ENCODE measurements at regions not wholly inside any gene's neighbourhood (a gene's known extent, or its start where the extent isn't known, plus 50 kb on each side); places are given as distances from the start of the nearest gene placed in this dataset.

- no peak for DNase-seq
These were observed 623.4 kb upstream of the PIK3C3 start for GRCh38 chr18:41331661-41332060.

DNA sequence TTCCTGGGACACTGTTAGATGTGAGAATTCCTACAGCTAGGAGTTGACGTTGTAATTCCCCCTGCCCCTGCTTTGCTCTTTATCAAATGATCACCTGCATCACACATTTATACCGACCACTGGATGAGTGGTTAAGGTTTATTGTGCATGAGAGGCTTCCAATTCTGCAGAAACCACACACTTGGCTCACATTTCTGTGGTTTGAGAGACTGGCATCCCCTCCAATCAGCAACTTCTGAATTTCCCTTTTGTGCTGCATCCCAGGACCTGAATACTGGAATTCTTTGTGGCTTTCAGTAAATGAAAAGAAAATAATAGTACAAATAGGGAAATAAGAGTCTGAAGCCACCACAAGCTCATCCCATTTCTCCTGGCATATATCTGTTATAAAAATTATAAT is 628.7 kb upstream of the PIK3C3 start:
- DNase-seq, result no peak

DNA sequence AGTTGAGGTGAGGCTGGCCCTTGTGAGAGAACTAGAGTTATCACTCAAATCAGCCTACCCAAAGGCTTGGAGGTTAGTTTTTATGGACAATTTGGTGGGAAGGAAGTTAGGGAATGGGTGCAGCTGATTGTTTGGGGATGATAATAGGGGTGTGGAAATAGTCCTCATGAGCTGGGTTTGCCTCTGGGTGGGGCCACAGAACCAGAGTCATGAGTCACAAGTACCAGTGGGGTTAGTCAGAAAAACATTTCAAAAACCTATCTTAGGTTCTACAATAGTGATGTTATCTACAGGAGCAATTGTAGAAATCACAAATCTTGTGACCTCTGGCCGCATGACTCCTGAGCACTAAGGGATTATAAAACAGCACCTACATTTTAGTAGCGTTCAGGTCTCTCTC is 630.1 kb upstream of the PIK3C3 start:
- no peak for DNase-seq

- no peak for DNase-seq
These were observed 630.8 kb upstream of the PIK3C3 start for GRCh38 chr18:41324020-41324791.

DNA sequence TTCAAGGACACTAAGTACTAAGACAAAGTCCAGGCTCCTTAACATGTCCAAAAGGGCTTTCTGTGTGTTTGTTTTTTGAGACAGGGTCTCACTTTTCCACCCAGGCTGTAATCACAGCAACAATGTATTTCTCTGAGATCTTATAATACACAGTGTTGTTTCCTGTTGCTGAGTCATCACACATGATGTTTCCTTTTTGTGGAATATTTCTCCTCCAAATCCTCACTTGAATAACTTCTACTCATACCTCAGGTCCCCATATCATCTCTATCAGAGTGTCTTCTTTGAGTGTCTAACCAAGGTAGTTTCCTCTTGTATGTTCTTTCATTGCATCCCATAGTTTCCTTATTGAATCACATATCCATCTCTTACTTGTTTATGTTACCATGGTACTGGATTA is 632.0 kb upstream of the PIK3C3 start:
- no peak for DNase-seq

DNA sequence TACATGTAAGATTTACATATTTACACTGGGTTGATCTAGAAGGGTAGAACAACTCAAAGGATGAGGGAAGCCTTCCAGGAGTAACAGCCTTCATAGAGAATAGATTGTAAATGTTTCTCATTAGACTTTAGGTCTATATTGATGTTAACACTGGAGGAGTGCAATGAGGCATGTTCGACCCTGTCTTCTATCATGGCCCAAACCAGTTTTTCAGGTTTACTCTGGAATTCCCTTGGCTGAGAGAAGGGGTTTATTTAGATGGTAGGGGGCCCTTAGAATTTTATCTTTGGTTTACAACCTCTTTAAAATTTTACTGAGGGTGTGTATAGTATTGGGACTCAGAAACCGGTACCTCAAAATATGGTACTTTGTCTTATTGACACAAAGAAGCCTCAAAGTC is 634.9 kb upstream of the PIK3C3 start:
- no peak for DNase-seq

DNA sequence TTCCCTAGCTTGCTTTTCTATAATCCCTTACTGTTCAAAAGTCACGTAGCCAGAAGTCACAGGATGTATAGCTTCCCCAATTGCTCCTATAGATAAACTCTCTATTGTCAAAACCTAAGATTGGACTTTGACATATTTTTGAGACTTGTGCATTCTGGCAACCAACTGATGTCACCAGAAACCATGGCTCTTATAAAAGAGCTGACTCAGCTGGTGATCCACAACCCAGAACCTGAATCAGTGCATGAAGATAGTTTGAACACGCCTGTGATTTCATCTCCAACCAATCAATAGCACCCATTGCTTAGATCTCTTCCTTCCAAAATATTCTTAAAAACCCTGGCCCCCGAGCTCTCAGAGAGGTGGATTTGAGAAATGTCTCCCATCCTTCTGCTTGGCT is 639.9 kb upstream of the PIK3C3 start:
- DNase-seq, result no peak

GRCh38 chr18:41311571-41312547 is 643.2 kb upstream of the PIK3C3 start:
- DNase-seq, result no peak

GRCh38 chr18:41297740-41298139 is 657.3 kb upstream of the PIK3C3 start:
- no peak for DNase-seq

DNA sequence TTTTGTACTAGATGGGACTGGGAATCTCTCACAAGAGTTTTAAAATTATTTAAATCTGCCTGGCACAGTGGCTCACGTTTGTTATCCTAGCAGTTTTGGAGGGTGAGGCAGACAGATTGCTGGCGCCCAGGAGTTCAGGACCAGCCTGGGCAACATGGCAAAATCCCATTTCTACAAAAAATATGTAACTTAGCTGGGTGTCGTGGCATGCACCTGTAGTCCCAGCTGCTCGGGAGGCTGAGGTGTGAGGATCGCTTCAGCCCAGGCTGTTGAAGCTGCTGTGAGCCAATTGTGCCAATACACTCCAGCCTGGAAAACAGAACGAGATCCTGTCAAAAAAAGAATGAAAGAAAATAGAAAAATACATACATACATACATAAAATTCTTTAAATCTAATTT is 685.7 kb upstream of the PIK3C3 start:
- DNase-seq, result no peak

- DNase-seq, result no peak
These were observed 686.8 kb upstream of the PIK3C3 start for GRCh38 chr18:41268271-41268670.

DNA sequence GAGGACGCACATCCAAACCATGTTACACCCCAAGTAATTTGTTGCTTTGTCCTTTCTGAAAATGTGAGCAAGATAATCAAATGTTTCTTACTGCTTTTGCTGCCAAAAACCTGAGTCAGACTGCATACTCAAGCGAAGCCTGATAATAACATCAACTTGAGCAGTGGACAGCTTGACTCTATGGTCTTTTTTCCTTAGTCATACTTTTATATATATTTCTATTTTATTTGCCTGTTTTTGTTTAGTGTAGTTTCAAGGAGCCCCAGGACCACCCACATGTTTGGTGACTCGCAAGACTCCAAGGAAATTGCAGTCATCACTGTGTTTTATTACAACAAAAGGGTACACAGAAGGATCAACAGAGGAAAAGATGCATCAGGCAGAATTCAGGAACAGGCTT is 688.4 kb upstream of the PIK3C3 start:
- no peak for DNase-seq

GRCh38 chr18:41266204-41266603 is 688.8 kb upstream of the PIK3C3 start:
- no peak for DNase-seq

- DNase-seq, result no peak
These were observed 690.0 kb upstream of the PIK3C3 start for GRCh38 chr18:41265047-41265446.

DNA sequence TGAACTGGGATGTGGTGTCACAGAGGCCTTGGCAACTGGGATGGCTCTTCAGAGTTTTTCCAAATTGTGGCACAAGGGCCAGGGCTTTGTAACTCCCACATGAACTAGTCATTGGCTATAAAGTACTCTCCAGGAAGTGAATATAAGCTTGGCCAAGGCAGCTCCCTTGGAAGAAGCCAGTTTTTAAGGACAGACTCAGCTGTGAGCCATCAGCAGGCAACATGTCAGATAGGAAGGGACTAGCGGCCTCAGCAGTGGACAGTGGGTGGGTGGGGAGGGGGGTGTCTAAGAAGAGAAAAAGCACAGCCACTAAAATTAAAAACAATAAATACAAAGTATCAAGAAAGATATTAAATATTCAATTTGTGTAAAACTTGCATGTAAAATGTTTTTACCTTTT is 691.1 kb upstream of the PIK3C3 start:
- DNase-seq, result no peak

GRCh38 chr18:41262688-41263087 is 692.3 kb upstream of the PIK3C3 start:
- no peak for DNase-seq

- no peak for DNase-seq
These were observed 710.4 kb upstream of the PIK3C3 start for GRCh38 chr18:41244591-41245037.

DNA sequence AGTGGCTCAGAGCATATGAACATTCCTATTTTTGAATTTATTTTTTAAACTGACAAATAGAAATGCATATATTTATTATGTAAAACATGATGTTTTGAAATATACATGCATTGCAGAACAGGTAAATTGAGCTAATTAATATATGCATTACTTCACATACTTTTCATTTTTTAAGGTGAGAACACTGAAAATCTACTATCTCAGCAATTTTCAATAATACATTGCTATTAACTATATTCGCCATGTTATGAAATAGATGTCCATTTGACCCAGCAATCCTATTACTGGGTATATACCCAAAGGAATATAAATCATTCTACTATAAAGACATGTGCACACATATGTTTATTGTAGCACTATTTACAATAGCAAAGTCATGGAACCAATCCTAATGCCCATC is 717.7 kb upstream of the PIK3C3 start:
- DNase-seq, result no peak

- DNase-seq, result no peak
These were observed 723.4 kb upstream of the PIK3C3 start for GRCh38 chr18:41231681-41232080.

- DNase-seq, result no peak
These were observed 727.0 kb upstream of the PIK3C3 start for GRCh38 chr18:41227993-41228392.

- no peak for DNase-seq
These were observed 728.1 kb upstream of the PIK3C3 start for GRCh38 chr18:41226911-41227310.

DNA sequence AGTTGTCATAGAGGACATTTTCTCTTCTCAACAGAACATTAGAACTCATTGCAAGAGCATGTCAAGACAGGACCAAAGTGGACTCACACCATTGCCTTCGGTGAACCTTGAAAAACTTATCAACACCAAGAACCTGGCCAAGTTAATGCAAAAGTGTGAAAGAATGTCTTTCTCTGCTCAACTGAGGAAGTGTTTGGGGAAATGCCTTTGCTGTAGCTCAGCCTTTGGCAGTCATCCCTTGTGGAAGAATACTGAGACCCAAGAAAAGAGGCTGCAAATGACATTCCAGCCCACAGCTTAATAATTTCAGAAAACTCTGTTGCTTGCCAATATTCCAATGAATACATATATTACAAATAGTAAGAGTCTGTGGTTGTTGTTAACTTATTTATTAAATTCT is 728.8 kb upstream of the PIK3C3 start:
- no peak for DNase-seq

- no peak for DNase-seq
These were observed 738.6 kb upstream of the PIK3C3 start for GRCh38 chr18:41216341-41217003.
